Parathyroid adenoma (tissue), 2 donors: ENCODE measurements at regions not wholly inside any gene's neighbourhood (a gene's known extent, or its start where the extent isn't known, plus 50 kb on each side); places are given as distances from the start of the nearest gene placed in this dataset.

Experiments
- H2AFZ ChIP-seq: fragments of 300-600 bp; sonication (generic); one replicate; pipeline ENCODE4 v1.7.0; 2017; ENCODE audit warnings: antibody characterized with exemption, mild to moderate bottlenecking
- H3K27ac ChIP-seq: fragments of 300-600 bp; sonication (generic); one replicate; pipeline ENCODE4 v1.7.0; 2017
- H3K27me3 ChIP-seq: fragments of 300-600 bp; sonication (generic); one replicate; pipeline ENCODE4 v1.7.0; 2017; ENCODE audit warnings: low read length; ENCODE audit not compliant: control insufficient read depth, insufficient read depth
- H3K36me3 ChIP-seq: fragments of 300-600 bp; sonication (generic); one replicate; pipeline ENCODE4 v1.7.0; 2017; ENCODE audit warnings: low read length; ENCODE audit not compliant: control insufficient read depth, insufficient read depth
- H3K4me1 ChIP-seq: fragments of 300-600 bp; sonication (generic); one replicate; pipeline ENCODE4 v1.7.0; 2017; ENCODE audit warnings: control low read depth
- H3K4me2 ChIP-seq: fragments of 300-600 bp; sonication (generic); one replicate; pipeline ENCODE4 v1.7.0; 2017; ENCODE audit warnings: low read length
- H3K4me3 ChIP-seq: fragments of 300-600 bp; sonication (generic); one replicate; pipeline ENCODE4 v1.7.0; 2017; ENCODE audit warnings: low read depth, low read length
- H3K79me2 ChIP-seq: fragments of 300-600 bp; sonication (generic); one replicate; pipeline ENCODE4 v1.7.0; 2017; ENCODE audit warnings: control low read depth
- H3K9ac ChIP-seq: fragments of 300-600 bp; sonication (generic); one replicate; pipeline ENCODE4 v1.7.0; 2017; ENCODE audit warnings: mild to moderate bottlenecking
- H3K9me3 ChIP-seq: fragments of 300-600 bp; sonication (generic); one replicate; pipeline ENCODE4 v1.7.0; 2017; ENCODE audit warnings: low read length; ENCODE audit not compliant: control insufficient read depth
- CTCF ChIP-seq: fragments of 300-600 bp; sonication (generic); IDR thresholded peaks from one replicate; pipeline ENCODE4 v1.7.0; 2017; ENCODE audit warnings: antibody characterized with exemption, mild to moderate bottlenecking
- donor health status: primary hyperparathyroidism.

GRCh38 chr1:68281946-68282615 is 49.8 kb upstream of the WLS start:
- H3K9me3 ChIP-seq = no peaks in the 10 kb centered on the region
- H3K36me3 ChIP-seq = no peaks in the 10 kb centered on the region
- no peak overlapping the region for H3K27ac ChIP-seq
- H3K4me1 ChIP-seq = no peaks in the 10 kb centered on the region
- H3K4me3 ChIP-seq = no peak overlapping the region
- H3K79me2 ChIP-seq = no peaks in the 10 kb centered on the region
- no peak for TF ChIP-seq CTCF
- no peak overlapping the region for H3K9ac ChIP-seq
- H3K4me2 ChIP-seq = no peak overlapping the region
- H3K27me3 ChIP-seq = no peaks in the 10 kb centered on the region
- no peak overlapping the region for H2AFZ ChIP-seq
